OCI-LY3 (cell line): ENCODE measurements at regions not wholly inside any gene's neighbourhood (a gene's known extent, or its start where the extent isn't known, plus 50 kb on each side); places are given as distances from the start of the nearest gene placed in this dataset.

Experiments
- EZH2phosphoT487 ChIP-seq: fragments of 200-600 bp; shearing (Covaris generic); IDR thresholded peaks from 2 replicates; pipeline ENCODE4 v1.6.1; 2018; ENCODE audit warnings: antibody characterized with exemption, mixed run types, low read depth
- TF ChIP-seq, protein P1 (sequence below): fragments of 200-600, 300-600 bp; sonication (generic); IDR thresholded peaks from 2 replicates; pipeline ENCODE4 v1.5.1; 2014; ENCODE audit warnings: antibody characterized with exemption, low read length, low read depth

DNA sequence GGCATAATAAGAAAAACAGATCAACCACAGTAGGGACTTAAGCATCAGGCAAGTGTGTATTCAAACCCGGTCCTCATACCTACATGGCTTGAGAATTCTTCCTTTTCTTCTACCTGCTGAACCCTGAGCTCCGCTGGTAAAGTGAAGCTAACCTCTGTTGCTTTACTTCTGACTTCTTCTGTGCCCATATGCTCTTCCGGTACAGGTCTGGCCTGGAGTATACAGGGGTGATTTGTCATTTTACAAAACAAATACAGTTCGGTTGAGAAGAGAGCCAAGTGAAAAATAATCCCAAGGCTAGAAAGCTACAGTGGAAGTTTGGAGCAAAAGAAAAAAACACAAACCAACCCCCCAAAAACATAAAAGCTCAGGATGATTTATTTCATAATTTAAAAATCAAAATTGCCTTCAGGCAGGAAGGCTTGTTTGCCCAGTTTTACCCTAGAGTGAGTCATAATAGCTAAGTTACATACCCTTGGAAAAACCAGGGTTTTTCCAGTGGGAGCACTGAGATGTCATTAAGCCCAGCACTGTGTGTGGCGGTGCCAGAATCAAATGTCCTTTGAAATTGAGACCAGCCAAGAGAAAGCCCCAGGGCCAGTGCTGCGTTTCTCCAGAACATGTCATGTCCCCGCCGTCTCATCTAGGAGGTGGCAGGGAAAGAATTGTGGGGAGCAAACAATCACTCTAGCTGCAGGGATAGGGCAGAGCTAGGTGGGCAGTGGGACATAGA is 305.5 kb upstream of the ISX start:
- TF ChIP-seq, protein P1, sequence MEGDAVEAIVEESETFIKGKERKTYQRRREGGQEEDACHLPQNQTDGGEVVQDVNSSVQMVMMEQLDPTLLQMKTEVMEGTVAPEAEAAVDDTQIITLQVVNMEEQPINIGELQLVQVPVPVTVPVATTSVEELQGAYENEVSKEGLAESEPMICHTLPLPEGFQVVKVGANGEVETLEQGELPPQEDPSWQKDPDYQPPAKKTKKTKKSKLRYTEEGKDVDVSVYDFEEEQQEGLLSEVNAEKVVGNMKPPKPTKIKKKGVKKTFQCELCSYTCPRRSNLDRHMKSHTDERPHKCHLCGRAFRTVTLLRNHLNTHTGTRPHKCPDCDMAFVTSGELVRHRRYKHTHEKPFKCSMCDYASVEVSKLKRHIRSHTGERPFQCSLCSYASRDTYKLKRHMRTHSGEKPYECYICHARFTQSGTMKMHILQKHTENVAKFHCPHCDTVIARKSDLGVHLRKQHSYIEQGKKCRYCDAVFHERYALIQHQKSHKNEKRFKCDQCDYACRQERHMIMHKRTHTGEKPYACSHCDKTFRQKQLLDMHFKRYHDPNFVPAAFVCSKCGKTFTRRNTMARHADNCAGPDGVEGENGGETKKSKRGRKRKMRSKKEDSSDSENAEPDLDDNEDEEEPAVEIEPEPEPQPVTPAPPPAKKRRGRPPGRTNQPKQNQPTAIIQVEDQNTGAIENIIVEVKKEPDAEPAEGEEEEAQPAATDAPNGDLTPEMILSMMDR, result no peak
- no peak for TF ChIP-seq EZH2phosphoT487
